ENCODE measurements at regions not wholly inside any gene's neighbourhood (a gene's known extent, or its start where the extent isn't known, plus 50 kb on each side); places are given as distances from the start of the nearest gene placed in this dataset.

DNA sequence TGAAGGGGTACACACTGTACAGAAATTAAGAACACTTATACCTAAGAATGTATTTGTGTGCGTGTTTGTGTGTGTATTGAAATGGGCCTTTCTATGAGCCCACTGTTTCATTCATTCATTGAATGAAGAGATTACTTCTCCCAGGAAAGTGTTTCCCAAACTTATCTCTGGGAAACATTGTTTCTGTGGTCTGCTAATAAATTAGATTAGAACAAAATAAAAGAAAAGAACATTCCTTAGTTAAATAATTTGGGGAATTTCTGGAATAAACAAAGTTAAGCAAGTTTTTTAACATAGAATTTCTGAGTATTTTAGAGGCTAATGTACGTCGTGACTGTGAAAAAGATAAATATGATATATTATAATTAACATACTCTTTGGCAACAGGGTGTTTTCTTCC is 402.4 kb upstream of the CDH11 start:
- ATAC-seq (no peak), DNase-seq (no peak)
- H3K27ac Mint-ChIP-seq: no peak overlapping the region
- H3K9me3 Mint-ChIP-seq: peaks cover 0 to 12% of the 10 kb centered on the region in 2 donors
- no peaks in the 10 kb centered on the region for H3K4me1 Mint-ChIP-seq
- no peak overlapping the region for H3K4me3 Mint-ChIP-seq
- H3K27me3 Mint-ChIP-seq: no peaks in the 10 kb centered on the region

DNA sequence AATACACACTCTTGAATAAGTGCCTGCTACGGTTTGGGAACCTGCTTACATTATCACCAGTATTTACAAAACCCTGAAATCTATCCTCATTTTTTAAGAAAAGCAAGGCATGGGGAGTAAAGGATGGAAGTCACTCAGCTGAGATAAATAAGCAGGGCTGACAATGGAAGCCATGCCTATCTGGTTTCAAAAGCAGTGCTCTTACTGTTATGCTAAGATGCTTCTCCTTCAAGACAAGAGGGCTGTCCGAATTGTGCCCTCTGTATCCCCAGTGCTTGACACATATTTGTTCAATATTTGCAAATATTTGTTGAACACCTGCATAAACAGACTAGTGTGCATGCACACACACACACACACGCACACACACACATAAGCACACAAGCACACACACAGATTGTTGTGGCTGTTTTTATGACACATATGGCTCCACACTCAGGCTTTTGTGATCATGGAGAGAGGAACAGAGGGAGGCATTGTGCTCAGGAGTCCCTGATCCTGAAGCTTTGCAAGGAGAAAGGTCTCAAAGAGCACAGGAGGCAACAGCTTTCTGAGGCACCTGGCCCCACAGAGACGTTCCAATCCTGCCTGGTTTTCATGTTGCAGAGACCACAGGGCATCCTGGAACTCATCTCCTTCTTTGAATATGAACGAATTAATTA is 401.6 kb upstream of the CDH11 start:
- H3K4me1 Mint-ChIP-seq: no peaks in the 10 kb centered on the region
- H3K27ac Mint-ChIP-seq: no peak overlapping the region
- DNase-seq (no peak), ATAC-seq (no peak)
- H3K27me3 Mint-ChIP-seq: no peaks in the 10 kb centered on the region
- no peak overlapping the region for H3K4me3 Mint-ChIP-seq
- H3K9me3 Mint-ChIP-seq: peaks cover 0 to 12% of the 10 kb centered on the region in 2 donors

GRCh38 chr16:65522412-65522811 is 400.5 kb upstream of the CDH11 start:
- H3K9me3 Mint-ChIP-seq: peaks cover 0 to 8% of the 10 kb centered on the region in 2 donors
- H3K27me3 Mint-ChIP-seq: no peaks in the 10 kb centered on the region
- no peaks in the 10 kb centered on the region for H3K4me1 Mint-ChIP-seq
- no peak overlapping the region for H3K4me3 Mint-ChIP-seq
- no peak for DNase-seq
- no peak overlapping the region for H3K27ac Mint-ChIP-seq
- no peak for ATAC-seq

- no peak overlapping the region for H3K27ac Mint-ChIP-seq
- H3K27me3 Mint-ChIP-seq: no peaks in the 10 kb centered on the region
- ATAC-seq (no peak), DNase-seq (no peak)
- no peak overlapping the region for H3K4me3 Mint-ChIP-seq
- H3K4me1 Mint-ChIP-seq: no peaks in the 10 kb centered on the region
- peaks cover 0 to 2% of the 10 kb centered on the region in 2 donors for H3K9me3 Mint-ChIP-seq
Observed at GRCh38 chr16:65521633-65522328, 399.9 kb upstream of the CDH11 start.

DNA sequence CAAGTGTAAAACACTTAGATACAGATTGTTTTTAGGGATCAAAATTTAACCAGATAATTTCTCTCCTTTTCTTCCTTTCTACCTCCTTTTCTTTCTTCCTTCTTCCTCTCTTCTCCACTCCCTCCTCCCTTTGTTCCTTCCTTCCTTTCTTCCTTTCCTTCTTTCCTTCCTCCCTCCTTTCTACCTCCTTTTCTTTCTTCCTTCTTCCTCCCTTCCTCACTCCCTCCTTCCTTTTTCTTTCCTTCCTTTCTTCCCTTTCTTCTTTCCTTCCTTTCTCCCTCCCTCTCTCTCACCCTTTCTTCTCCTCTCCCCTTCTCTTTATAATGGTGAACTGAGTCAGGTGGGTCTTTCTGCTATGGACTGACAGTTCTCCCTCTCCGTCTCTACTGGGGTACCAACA is 397.5 kb upstream of the CDH11 start:
- no peaks in the 10 kb centered on the region for H3K27me3 Mint-ChIP-seq
- H3K27ac Mint-ChIP-seq: no peak overlapping the region
- no peak for DNase-seq

GRCh38 chr16:65515193-65515592 is 393.3 kb upstream of the CDH11 start:
- no peak overlapping the region for H3K27ac Mint-ChIP-seq
- no peak overlapping the region for H3K4me3 Mint-ChIP-seq
- no peaks in the 10 kb centered on the region for H3K27me3 Mint-ChIP-seq
- ATAC-seq (no peak), DNase-seq (no peak)
- no peaks in the 10 kb centered on the region for H3K4me1 Mint-ChIP-seq
- H3K9me3 Mint-ChIP-seq: no peaks in the 10 kb centered on the region

More for the DNA sequence above, 397.5 kb upstream of the CDH11 start:
- Mint-ChIP-seq H3K4me3 (no peak overlapping the region), H3K4me1 (no peaks in the 10 kb centered on the region), H3K9me3 (no peaks in the 10 kb centered on the region)
- ATAC-seq: no peak

GRCh38 chr16:65510850-65511249 is 389.0 kb upstream of the CDH11 start:
- ATAC-seq (no peak), DNase-seq (no peak)
- H3K27me3 Mint-ChIP-seq: no peaks in the 10 kb centered on the region
- H3K9me3 Mint-ChIP-seq: peaks cover 20 to 26% of the 10 kb centered on the region in 2 donors
- H3K27ac Mint-ChIP-seq: no peak overlapping the region
- H3K4me1 Mint-ChIP-seq: no peaks in the 10 kb centered on the region
- no peak overlapping the region for H3K4me3 Mint-ChIP-seq

- no peaks in the 10 kb centered on the region for H3K27me3 Mint-ChIP-seq
- ATAC-seq (no peak), DNase-seq (no peak)
- H3K9me3 Mint-ChIP-seq: peaks cover 20 to 26% of the 10 kb centered on the region in 2 donors
- no peaks in the 10 kb centered on the region for H3K4me1 Mint-ChIP-seq
- H3K27ac Mint-ChIP-seq: no peak overlapping the region
- no peak overlapping the region for H3K4me3 Mint-ChIP-seq
Observed at GRCh38 chr16:65510241-65510640, 388.4 kb upstream of the CDH11 start.

- Mint-ChIP-seq H3K27ac (peak overlapping the region in 1 of 2 donors; percentile 57), H3K27me3 (no peaks in the 10 kb centered on the region), H3K4me1 (no peaks in the 10 kb centered on the region), H3K4me3 (no peak overlapping the region), H3K9me3 (peaks cover 20 to 26% of the 10 kb centered on the region in 2 donors)
- ATAC-seq: no peak
- no peak for DNase-seq
Observed at GRCh38 chr16:65509172-65509571, 387.3 kb upstream of the CDH11 start.

- no peak overlapping the region for H3K27ac Mint-ChIP-seq
- H3K4me1 Mint-ChIP-seq: no peaks in the 10 kb centered on the region
- H3K27me3 Mint-ChIP-seq: no peaks in the 10 kb centered on the region
Observed at GRCh38 chr16:65500919-65501318, 379.1 kb upstream of the CDH11 start.

DNA sequence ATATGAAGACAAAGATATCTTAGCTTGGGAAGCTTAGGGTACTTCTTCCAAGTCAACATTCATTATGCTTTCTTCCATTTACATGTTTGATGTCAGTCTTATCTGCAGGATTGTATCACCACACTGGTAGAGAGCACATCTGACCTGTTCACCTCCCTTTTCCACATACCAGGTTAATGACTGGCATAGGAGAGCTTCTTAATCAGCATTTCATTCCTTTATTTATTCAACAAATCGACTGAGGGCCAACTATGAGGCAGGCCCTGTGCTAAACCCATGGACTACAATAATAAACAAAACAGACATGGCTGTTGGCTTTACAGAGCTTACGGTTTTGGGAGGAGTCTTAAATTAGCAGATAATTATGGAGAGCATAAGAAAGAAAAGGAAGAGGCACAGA is 378.1 kb upstream of the CDH11 start:
- ATAC-seq: no peak

More at GRCh38 chr16:65500919-65501318, 379.1 kb upstream of the CDH11 start:
- DNase-seq (no peak), ATAC-seq (no peak)
- Mint-ChIP-seq H3K9me3 (peaks cover 5 to 8% of the 10 kb centered on the region in 2 donors), H3K4me3 (no peak overlapping the region)

GRCh38 chr16:65499566-65499965 is 377.7 kb upstream of the CDH11 start:
- DNase-seq: no peak
- Mint-ChIP-seq H3K27ac (no peak overlapping the region), H3K27me3 (no peaks in the 10 kb centered on the region), H3K4me3 (no peak overlapping the region), H3K9me3 (peaks cover 6 to 8% of the 10 kb centered on the region in 2 donors), H3K4me1 (no peaks in the 10 kb centered on the region)
- ATAC-seq: no peak

More for the DNA sequence above, 378.1 kb upstream of the CDH11 start:
- no peak overlapping the region for H3K27ac Mint-ChIP-seq
- DNase-seq: no peak
- H3K4me3 Mint-ChIP-seq: no peak overlapping the region
- H3K9me3 Mint-ChIP-seq: peaks cover 5 to 8% of the 10 kb centered on the region in 2 donors
- no peaks in the 10 kb centered on the region for H3K4me1 Mint-ChIP-seq
- H3K27me3 Mint-ChIP-seq: no peaks in the 10 kb centered on the region

DNA sequence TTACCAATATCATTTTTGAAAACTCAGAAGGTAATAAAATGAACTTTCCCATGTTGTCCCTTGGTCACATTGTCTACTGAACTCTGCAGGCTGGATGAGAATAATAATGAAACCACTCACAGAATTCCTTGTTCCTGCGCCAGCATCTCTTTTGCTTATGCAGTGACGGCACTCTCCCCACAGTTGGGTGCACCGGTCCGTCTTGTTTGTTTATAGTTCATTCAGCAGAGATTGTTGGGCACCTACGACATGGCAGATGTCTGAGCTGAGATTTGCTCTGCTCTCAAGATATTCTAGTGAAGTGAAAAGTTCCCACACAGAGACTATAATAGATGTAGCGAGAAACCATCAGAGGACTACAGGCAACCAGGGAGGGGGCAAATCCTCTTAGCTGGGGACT is 375.7 kb upstream of the CDH11 start:
- DNase-seq (no peak), ATAC-seq (no peak)
- H3K27ac Mint-ChIP-seq: no peak overlapping the region
- no peaks in the 10 kb centered on the region for H3K4me1 Mint-ChIP-seq
- no peak overlapping the region for H3K4me3 Mint-ChIP-seq
- no peaks in the 10 kb centered on the region for H3K27me3 Mint-ChIP-seq
- peaks cover 5 to 12% of the 10 kb centered on the region in 2 donors for H3K9me3 Mint-ChIP-seq

GRCh38 chr16:65495106-65495505 is 373.2 kb upstream of the CDH11 start:
- Mint-ChIP-seq H3K4me3 (no peak overlapping the region), H3K27me3 (no peaks in the 10 kb centered on the region), H3K27ac (no peak overlapping the region), H3K9me3 (peaks cover 0 to 20% of the 10 kb centered on the region in 2 donors), H3K4me1 (no peaks in the 10 kb centered on the region)
- ATAC-seq: no peak
- no peak for DNase-seq

DNA sequence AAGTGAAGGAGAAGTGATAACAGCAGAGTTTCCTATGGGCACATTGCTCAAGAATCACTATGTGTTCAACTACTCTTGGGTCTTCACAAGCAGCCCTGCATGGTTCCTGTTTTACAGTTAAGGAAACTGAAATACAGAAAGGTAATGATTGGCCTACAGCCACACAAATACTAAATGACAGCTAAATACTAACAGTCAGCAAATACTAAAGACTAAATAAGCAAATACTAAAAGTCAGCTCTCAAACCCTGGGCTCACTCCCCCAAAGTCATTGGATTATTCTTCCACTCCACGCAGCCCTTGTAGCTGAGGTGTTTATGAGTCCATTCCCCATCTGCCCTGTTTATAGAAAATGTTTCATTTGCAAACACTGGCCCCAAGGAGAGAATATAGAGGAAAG is 372.7 kb upstream of the CDH11 start:
- DNase-seq (no peak), ATAC-seq (no peak)
- H3K9me3 Mint-ChIP-seq: peaks cover 0 to 25% of the 10 kb centered on the region in 2 donors

DNA sequence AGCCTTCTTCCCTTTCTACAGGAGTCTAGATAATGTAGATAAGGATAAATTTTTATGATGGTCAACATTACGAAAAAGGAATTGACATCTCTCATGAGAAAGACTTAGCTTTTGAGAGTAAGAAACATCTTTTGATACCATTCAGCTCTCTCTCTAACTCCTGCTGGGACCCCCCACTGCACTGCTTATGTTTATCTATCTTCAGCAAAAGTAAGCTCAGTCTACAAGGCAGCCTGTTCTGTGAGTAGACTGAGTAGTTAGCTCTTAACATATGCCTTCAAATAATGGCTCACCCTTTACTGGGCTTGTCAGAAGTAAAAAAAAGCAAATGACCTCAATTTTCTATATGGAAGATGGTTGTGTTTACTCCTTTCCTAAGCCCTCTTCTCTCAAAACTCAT is 372.2 kb upstream of the CDH11 start:
- ATAC-seq (no peak), DNase-seq (no peak)
- Mint-ChIP-seq H3K9me3 (peaks cover 0 to 28% of the 10 kb centered on the region in 2 donors), H3K4me3 (no peak overlapping the region), H3K4me1 (no peaks in the 10 kb centered on the region), H3K27ac (no peak overlapping the region), H3K27me3 (no peaks in the 10 kb centered on the region)

More for the DNA sequence above, 372.7 kb upstream of the CDH11 start:
- no peak overlapping the region for H3K27ac Mint-ChIP-seq
- H3K4me1 Mint-ChIP-seq: no peaks in the 10 kb centered on the region
- H3K27me3 Mint-ChIP-seq: no peaks in the 10 kb centered on the region
- no peak overlapping the region for H3K4me3 Mint-ChIP-seq

Measured in stimulated activated naive CD8-positive, alpha-beta T cell treated with anti-CD3 and anti-CD28 coated beads, Interleukin-15, amount 100 ng/mL, for 72 hours (primary cell).